H1 (cell line): ENCODE measurements at regions not wholly inside any gene's neighbourhood (a gene's known extent, or its start where the extent isn't known, plus 50 kb on each side); places are given as distances from the start of the nearest gene placed in this dataset.

Experiments
- CTCF ChIA-PET: fragments of 300-600 bp; sonication (Branson Sonifier 250); formaldehyde crosslinking; loops from one replicate; lab custom pipeline; 2021; ENCODE audit not compliant: partially characterized antibody; lab: Charles Lee
- POLR2A ChIA-PET: fragments of 300-600 bp; sonication (Branson Sonifier 250); formaldehyde crosslinking; loops from one replicate; lab custom pipeline; 2021; ENCODE audit warnings: inconsistent platforms; ENCODE audit not compliant: partially characterized antibody; lab: Charles Lee
- DNase-seq, 2 experiments: peaks; one replicate each; pipeline versions ENCODE4 v3.0.0 to v3.0.0-alpha.2; 2010 to 2022; ENCODE audit warnings: low spot score in 2 of 2, low read depth in 1 of 2, mixed read lengths in 1 of 2
- FAIRE-seq: peaks from 2 replicates; lab custom pipeline; 2011; peaks lifted over from hg19 to GRCh38; lab: Jason Lieb, UNC
- H2AFZ ChIP-seq: 2 replicates; pipeline ENCODE4 v1.8.1; 2012; ENCODE audit warnings: low read length, inconsistent platforms
- H2AK5ac ChIP-seq: 2 replicates; pipeline ENCODE4 v1.6.1; 2013; ENCODE audit warnings: low read depth, low read length
- H2BK120ac ChIP-seq: replicated peaks from 2 replicates; pipeline ENCODE3; 2013; ENCODE audit warnings: low read depth, low read length, inconsistent platforms
- H2BK12ac ChIP-seq: 2 replicates; pipeline ENCODE4 v1.6.1; 2013; ENCODE audit warnings: low read depth, low read length
- H2BK15ac ChIP-seq: 2 replicates; pipeline ENCODE4 v1.6.1; 2013; ENCODE audit warnings: low read length
- H2BK20ac ChIP-seq: 2 replicates; pipeline ENCODE4 v1.6.1; 2013; ENCODE audit warnings: low read length
- H2BK5ac ChIP-seq: 2 replicates; pipeline ENCODE4 v1.6.1; 2013; ENCODE audit warnings: low read depth, low read length
- H3K14ac ChIP-seq: 2 replicates; pipeline ENCODE4 v1.6.1; 2013; ENCODE audit warnings: inconsistent platforms; ENCODE audit not compliant: insufficient read length
- H3K18ac ChIP-seq: 2 replicates; pipeline ENCODE4 v1.6.1; 2013; ENCODE audit warnings: low read length; ENCODE audit errors: extremely low read depth
- H3K23ac ChIP-seq: 2 replicates; pipeline ENCODE4 v1.6.1; 2013; ENCODE audit warnings: inconsistent platforms; ENCODE audit not compliant: insufficient read length
- H3K23me2 ChIP-seq: 2 replicates; pipeline ENCODE4 v1.6.1; 2013; ENCODE audit warnings: low read depth, low read length
- H3K27ac ChIP-seq: 2 replicates; pipeline ENCODE4 v1.6.1; 2011; ENCODE audit warnings: low read depth, low read length, inconsistent platforms
- H3K27me3 ChIP-seq, 4 experiments: replicated peaks in 1 of 4; 1 replicate in 1 of 4; 2 replicates in 3 of 4; pipeline versions ENCODE4 v1.6.1 to v1.8.1; 2011 to 2013; ENCODE audit warnings: low read length in 3 of 4, mild to moderate bottlenecking in 3 of 4, inconsistent platforms in 2 of 4, mixed read lengths in 2 of 4, moderate library complexity in 1 of 4; ENCODE audit not compliant: control insufficient read depth in 3 of 4, insufficient read depth in 3 of 4; ENCODE audit errors: extremely low read depth in 1 of 4
- H3K36me3 ChIP-seq, 4 experiments: 2 replicates each; pipeline versions ENCODE4 v1.6.1 to v1.8.1; 2011 to 2013; ENCODE audit warnings: mild to moderate bottlenecking in 4 of 4, low read length in 3 of 4, moderate library complexity in 2 of 4, control low read depth in 1 of 4, inconsistent platforms in 1 of 4; ENCODE audit not compliant: insufficient read depth in 4 of 4, control insufficient read depth in 2 of 4
- H3K4ac ChIP-seq: replicated peaks from 2 replicates; pipeline ENCODE3; 2013; ENCODE audit warnings: low read length, low read depth, mixed read lengths, inconsistent platforms; ENCODE audit not compliant: insufficient read length
- H3K4me1 ChIP-seq, 4 experiments: replicated peaks in 1 of 4; 1 replicate in 1 of 4; 2 replicates in 3 of 4; pipeline versions ENCODE4 v1.6.1 to v1.8.1; 2011 to 2013; ENCODE audit warnings: low read length in 3 of 4, inconsistent platforms in 2 of 4, mixed read lengths in 1 of 4; ENCODE audit not compliant: insufficient read depth in 4 of 4, control insufficient read depth in 3 of 4
- H3K4me2 ChIP-seq, 2 experiments: 2 replicates each; pipeline versions ENCODE4 v1.6.1 to v1.8.1; 2011 to 2013; ENCODE audit warnings: low read depth in 2 of 2, low read length in 2 of 2, control low read depth in 1 of 2, inconsistent platforms in 1 of 2, mild to moderate bottlenecking in 1 of 2; ENCODE audit not compliant: insufficient read depth in 1 of 2
- H3K4me3 ChIP-seq, 4 experiments: fragments of 200-600, 300-600 bp in 1 of 4; sonication (generic), shearing (Covaris generic), sonication (Bioruptor Twin) in 1 of 4; 2 replicates each; pipeline versions ENCODE4 v1.5.1 to v1.8.1; 2011 to 2016; ENCODE audit warnings: low read length in 4 of 4, low read depth in 3 of 4, control low read depth in 2 of 4, inconsistent platforms in 2 of 4, mild to moderate bottlenecking in 2 of 4, mixed read lengths in 1 of 4, moderate library complexity in 1 of 4; ENCODE audit not compliant: insufficient read depth in 2 of 4; ENCODE audit errors: extremely low read depth in 1 of 4
- H3K56ac ChIP-seq: replicated peaks from 2 replicates; pipeline ENCODE3; 2013; ENCODE audit warnings: low read depth, mild to moderate bottlenecking, mixed read lengths, low read length, inconsistent platforms; ENCODE audit not compliant: insufficient read length
- H3K79me1 ChIP-seq: 2 replicates; pipeline ENCODE4 v1.6.1; 2013; ENCODE audit warnings: low read depth, low read length, control low read depth
- H3K79me2 ChIP-seq, 2 experiments: 2 replicates each; pipeline versions ENCODE4 v1.6.1 to v1.8.1; 2012 to 2013; ENCODE audit warnings: low read length in 2 of 2, mild to moderate bottlenecking in 2 of 2, inconsistent platforms in 1 of 2; ENCODE audit not compliant: insufficient read depth in 2 of 2, control insufficient read depth in 1 of 2
- H3K9ac ChIP-seq, 4 experiments: replicated peaks in 1 of 4; 1 replicate in 1 of 4; 2 replicates in 3 of 4; pipeline versions ENCODE4 v1.6.1 to v1.8.1; 2011 to 2013; ENCODE audit warnings: low read depth in 3 of 4, low read length in 3 of 4, control low read depth in 2 of 4, mild to moderate bottlenecking in 2 of 4, moderate library complexity in 2 of 4, inconsistent platforms in 1 of 4; ENCODE audit errors: extremely low read depth in 1 of 4
- H3K9me3 ChIP-seq, 2 experiments: 2 replicates each; pipeline versions ENCODE4 v1.6.1 to v1.8.1; 2012 to 2013; ENCODE audit warnings: mild to moderate bottlenecking in 2 of 2, moderate library complexity in 2 of 2, control low read depth in 1 of 2, inconsistent platforms in 1 of 2, low read depth in 1 of 2, low read length in 1 of 2, mixed read lengths in 1 of 2; ENCODE audit not compliant: insufficient read depth in 2 of 2
- H4K20me1 ChIP-seq, 2 experiments: replicated peaks in 1 of 2; 2 replicates each; pipeline versions ENCODE3 to v1.8.1; 2011 to 2013; ENCODE audit warnings: inconsistent platforms in 2 of 2, low read length in 2 of 2, mild to moderate bottlenecking in 1 of 2; ENCODE audit not compliant: insufficient read depth in 2 of 2, control insufficient read depth in 1 of 2
- H4K5ac ChIP-seq: 2 replicates; pipeline ENCODE4 v1.6.1; 2013; ENCODE audit warnings: low read length, low read depth, mixed read lengths, inconsistent platforms; ENCODE audit not compliant: insufficient read length
- H4K8ac ChIP-seq: 2 replicates; pipeline ENCODE4 v1.8.0; 2013; ENCODE audit warnings: mild to moderate bottlenecking, moderate library complexity, low read length, inconsistent platforms; ENCODE audit not compliant: insufficient read depth; ENCODE audit errors: extremely low read depth
- H4K91ac ChIP-seq: replicated peaks from 2 replicates; pipeline ENCODE3; 2013; ENCODE audit warnings: low read length, mixed read lengths, inconsistent platforms; ENCODE audit not compliant: insufficient read length
- BCL11A ChIP-seq, 2 experiments: IDR thresholded peaks; one replicate each; pipeline ENCODE4 v1.6.1; 2011; ENCODE audit warnings: low read depth in 2 of 2, low read length in 2 of 2, mild to moderate bottlenecking in 2 of 2
- CBX8 ChIP-seq: fragments of 300-800, 300-1000 bp; sonication (generic); IDR thresholded peaks from 2 replicates; pipeline ENCODE4 v1.7.1; 2016; ENCODE audit warnings: low read depth, low read length, borderline replicate concordance
- EP300 ChIP-seq, 2 experiments: IDR thresholded peaks; 1 replicate in 1 of 2; 2 replicates in 1 of 2; pipeline ENCODE4 v1.6.1; 2011 to 2012; ENCODE audit warnings: low read depth in 2 of 2, low read length in 2 of 2, mild to moderate bottlenecking in 2 of 2, borderline replicate concordance in 1 of 2, inconsistent platforms in 1 of 2, moderate library complexity in 1 of 2
- GABPA ChIP-seq: IDR thresholded peaks from 2 replicates; pipeline ENCODE4 v1.6.1; 2011; ENCODE audit warnings: mild to moderate bottlenecking, low read length, moderate library complexity, borderline replicate concordance; ENCODE audit not compliant: insufficient read depth
- GTF2F1 ChIP-seq: IDR thresholded peaks from 2 replicates; pipeline ENCODE4 v1.6.1; 2012; ENCODE audit warnings: low read depth, low read length, improper control_type of control experiment, borderline replicate concordance
- HDAC6 ChIP-seq: IDR thresholded peaks from one replicate; pipeline ENCODE4 v1.7.1; 2012; ENCODE audit warnings: low read depth, mild to moderate bottlenecking, inconsistent platforms, low read length, moderate library complexity
- RAD21 ChIP-seq, 2 experiments: IDR thresholded peaks in 1 of 2; conservative IDR thresholded peaks in 1 of 2; 2 replicates each; pipeline ENCODE4 v1.6.1; 2011; ENCODE audit warnings: low read depth in 2 of 2, low read length in 2 of 2, improper control_type of control experiment in 1 of 2, inconsistent platforms in 1 of 2, mild to moderate bottlenecking in 1 of 2, moderate library complexity in 1 of 2
- RNF2 ChIP-seq: fragments of 200-900, 300-1000 bp; sonication (generic); IDR thresholded peaks from 2 replicates; pipeline ENCODE4 v1.7.1; 2016; ENCODE audit warnings: borderline replicate concordance, low read depth, mild to moderate bottlenecking, antibody characterized with exemption, low read length; ENCODE audit not compliant: poor library complexity, severe bottlenecking; ENCODE audit errors: missing control alignments
- SP2 ChIP-seq: IDR thresholded peaks from 2 replicates; pipeline ENCODE4 v1.6.1; 2012; ENCODE audit warnings: mild to moderate bottlenecking, low read length, inconsistent platforms
- SP4 ChIP-seq: IDR thresholded peaks from 2 replicates; pipeline ENCODE4 v1.6.1; 2012; ENCODE audit warnings: low read length, inconsistent platforms
- TAF7 ChIP-seq: optimal IDR thresholded peaks from 2 replicates; pipeline ENCODE3; 2011; ENCODE audit warnings: low read depth, mild to moderate bottlenecking, inconsistent platforms, low read length, moderate library complexity, borderline replicate concordance
- WGBS, 2 experiments: shearing (Covaris generic) in 1 of 2; methylation state at CpG; one replicate each; pipeline versions ENCODE4 v1.1.6 to v1.1.7; 2013 to 2015; ENCODE audit warnings: low lambda C conversion rate in 2 of 2, mixed read lengths in 2 of 2, inconsistent platforms in 1 of 2, low coverage in 1 of 2, missing lambda C conversion rate in 1 of 2; ENCODE audit not compliant: insufficient replicate concordance in 2 of 2, insufficient coverage in 1 of 2, insufficient read length in 1 of 2; ENCODE audit errors: extremely low coverage in 1 of 2, missing lambda C conversion rate in 1 of 2; 5-methylcytosine and 5-hydroxymethylcytosine counted together

GRCh38 chr5:167731951-167732350 lies 559.5 kb upstream of the WWC1 start:
- Histone ChIP-seq H2BK15ac (no peak overlapping the region), H3K4me3 (no peak overlapping the region), H3K4ac (no peak overlapping the region), H3K36me3 (no peaks in the 10 kb centered on the region)
- TF ChIP-seq TAF7 (no peak), SP4 (no peak), CBX8 (no peak), RAD21 (IDR thresholded peaks at IDR 0.05 in 1 of 2, conservative IDR thresholded peaks at IDR 0.05 in 1 of 2; ENCODE audit: low read depth in 2 of 2, low read length in 2 of 2) (no peak), BCL11A (IDR thresholded peaks at IDR 0.05; ENCODE audit: low read depth in 2 of 2, low read length in 2 of 2) (no peak), HDAC6 (no peak), EP300 (IDR thresholded peaks at IDR 0.05; ENCODE audit: borderline replicate concordance in 1 of 2, low read depth in 2 of 2, low read length in 2 of 2) (no peak), GABPA (no peak), RNF2 (no peak), SP2 (no peak), GTF2F1 (no peak)
- TF ChIP-seq, all 59 proteins: peak for 0
- DNase-seq = no peak
- Histone ChIP-seq H2BK12ac (no peak overlapping the region), H4K91ac (no peak overlapping the region), H3K27me3 (no peaks in the 10 kb centered on the region), H3K4me2 (no peak overlapping the region), H3K79me1 (no peaks in the 10 kb centered on the region), H3K79me2 (no peaks in the 10 kb centered on the region), H3K14ac (no peak overlapping the region), H3K4me1 (peaks cover 0 to 4% (median 0%) of the 10 kb centered on the region in 4 experiments; a peak in 3 of 7 replicates), H2BK120ac (no peak overlapping the region), H3K18ac (no peak overlapping the region), H4K8ac (no peak overlapping the region), H2AFZ (no peak overlapping the region), H2BK20ac (no peak overlapping the region), H3K27ac (no peak overlapping the region), H4K20me1 (no peaks in the 10 kb centered on the region), H3K23me2 (no peaks in the 10 kb centered on the region), H3K9me3 (no peaks in the 10 kb centered on the region; a peak in 1 of 4 replicates), H3K9ac (no peak overlapping the region), H3K56ac (no peak overlapping the region), H3K23ac (no peak overlapping the region), H2AK5ac (no peak overlapping the region), H2BK5ac (no peak overlapping the region), H4K5ac (no peak overlapping the region)
- ChIA-PET POLR2A (interaction anchor here (0.6 kb wide), 1 partner anchor 648 kb away, joined by 3 read pairs; no protein-coding TSS in a partner anchor), CTCF (interaction anchor here (1.2 kb wide), 1 partner anchor 154 kb away, joined by 3 read pairs; no protein-coding TSS in a partner anchor)
- 76% methylated on average over 1 of the region's 1 CpG; no CpG with 5 or more reads in 1 of the 2 experiments for WGBS, 2 experiments
- no peak for FAIRE-seq
